ENCODE measurements at regions not wholly inside any gene's neighbourhood (a gene's known extent, or its start where the extent isn't known, plus 50 kb on each side); places are given as distances from the start of the nearest gene placed in this dataset.

DNA sequence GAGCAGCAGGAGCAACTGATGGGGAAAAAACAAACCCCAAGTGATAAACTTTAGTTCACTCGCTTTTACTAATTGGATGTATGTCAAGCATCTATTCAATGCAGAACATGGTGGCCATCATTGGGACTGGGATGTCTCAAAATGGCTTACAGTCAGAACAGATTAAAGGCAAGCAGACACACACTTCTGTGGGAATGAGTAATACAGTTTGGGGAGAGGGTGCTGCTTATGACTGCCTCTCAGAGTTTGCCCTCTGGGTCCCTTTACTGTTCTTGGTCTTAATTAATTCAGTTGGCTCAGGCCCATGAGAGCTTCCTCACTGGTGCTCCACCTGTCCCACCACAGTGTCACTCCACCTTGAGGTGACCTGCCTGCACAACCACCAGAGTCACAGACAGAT, 119.5 kb downstream of the TBX19 start:
- no peaks in the 10 kb centered on the region for H3K79me2 ChIP-seq (ENCODE audit: insufficient read depth, low read length)
- 100% methylated on average over 1 of the region's 1 CpG for WGBS (ENCODE audit: low lambda C conversion rate)
- DNase-seq (ENCODE audit: low spot score) (no peak), FAIRE-seq (no peak), ATAC-seq (no peak)
- no peak overlapping the region for H3K27ac ChIP-seq (ENCODE audit: extremely low read length, insufficient read depth, low read length)
- no peaks in the 10 kb centered on the region for H3K9me3 ChIP-seq (ENCODE audit: low read length)
- POLR2A ChIA-PET, result no interaction called here
- H3K36me3 ChIP-seq (replicated peaks in 1 of 2; ENCODE audit: control insufficient read depth in 1 of 2, insufficient read depth in 2 of 2, low read length in 2 of 2), result peaks cover 6 to 17% of the 10 kb centered on the region in 2 experiments; a peak in 4 of 5 replicates
- H3K9ac ChIP-seq (ENCODE audit: insufficient read depth, low read depth, low read length), result no peak overlapping the region
- 0 out of 2 replicates have a peak, but pooled peaks cover 7% of the 10 kb centered on the region for H4K20me1 ChIP-seq (ENCODE audit: insufficient read depth, low read length)
- BruUV-seq (replicated peaks), result no TSS peak
- in situ Hi-C loops (cut with HindIII; ENCODE audit: extremely low pct_ligation_motif_present, low pct_unique_long_range_greater_than_20kb) (no loop called here), intact Hi-C loops (cut with micrococcal nuclease; ENCODE audit: unreplicated experiment) (no loop called here)
- H3K4me3 ChIP-seq (replicated peaks in 1 of 3; ENCODE audit: insufficient read depth in 1 of 3, low read depth in 2 of 3, low read length in 3 of 3), result no peak overlapping the region
- H2AFZ ChIP-seq (ENCODE audit: low read length), result no peak overlapping the region
- no peak overlapping the region for H3K4me2 ChIP-seq (ENCODE audit: low read depth, low read length)
- CTCF ChIA-PET (ENCODE audit: low intra/inter-chr PET ratio, low total read pairs), result no interaction called here
- peaks cover 15% of the 10 kb centered on the region for H3K4me1 ChIP-seq (ENCODE audit: insufficient read depth, low read length)
- H3K27me3 ChIP-seq (ENCODE audit: control insufficient read depth in 1 of 2, insufficient read depth in 2 of 2, low read length in 2 of 2), result no peaks in the 10 kb centered on the region
- no peak for TF ChIP-seq ZNF780A (CRISPR knock-in tag; IDR thresholded peaks at IDR 0.05)
- TF ChIP-seq HMGA1 (CRISPR knock-in tag; conservative IDR thresholded peaks at IDR 0.05), result no peak
- TF ChIP-seq, protein P1, sequence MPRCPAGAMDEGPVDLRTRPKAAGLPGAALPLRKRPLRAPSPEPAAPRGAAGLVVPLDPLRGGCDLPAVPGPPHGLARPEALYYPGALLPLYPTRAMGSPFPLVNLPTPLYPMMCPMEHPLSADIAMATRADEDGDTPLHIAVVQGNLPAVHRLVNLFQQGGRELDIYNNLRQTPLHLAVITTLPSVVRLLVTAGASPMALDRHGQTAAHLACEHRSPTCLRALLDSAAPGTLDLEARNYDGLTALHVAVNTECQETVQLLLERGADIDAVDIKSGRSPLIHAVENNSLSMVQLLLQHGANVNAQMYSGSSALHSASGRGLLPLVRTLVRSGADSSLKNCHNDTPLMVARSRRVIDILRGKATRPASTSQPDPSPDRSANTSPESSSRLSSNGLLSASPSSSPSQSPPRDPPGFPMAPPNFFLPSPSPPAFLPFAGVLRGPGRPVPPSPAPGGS (CRISPR knock-in tag; IDR thresholded peaks at IDR 0.05), result no peak
- TF ChIP-seq ZNF30 (CRISPR knock-in tag; IDR thresholded peaks at IDR 0.05), result no peak
- TF ChIP-seq CHCHD3 (CRISPR knock-in tag; IDR thresholded peaks at IDR 0.05), result no peak
- TF ChIP-seq, protein P2, sequence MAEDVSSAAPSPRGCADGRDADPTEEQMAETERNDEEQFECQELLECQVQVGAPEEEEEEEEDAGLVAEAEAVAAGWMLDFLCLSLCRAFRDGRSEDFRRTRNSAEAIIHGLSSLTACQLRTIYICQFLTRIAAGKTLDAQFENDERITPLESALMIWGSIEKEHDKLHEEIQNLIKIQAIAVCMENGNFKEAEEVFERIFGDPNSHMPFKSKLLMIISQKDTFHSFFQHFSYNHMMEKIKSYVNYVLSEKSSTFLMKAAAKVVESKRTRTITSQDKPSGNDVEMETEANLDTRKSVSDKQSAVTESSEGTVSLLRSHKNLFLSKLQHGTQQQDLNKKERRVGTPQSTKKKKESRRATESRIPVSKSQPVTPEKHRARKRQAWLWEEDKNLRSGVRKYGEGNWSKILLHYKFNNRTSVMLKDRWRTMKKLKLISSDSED (CRISPR knock-in tag; IDR thresholded peaks at IDR 0.05), result no peak
- TF ChIP-seq, protein P3, sequence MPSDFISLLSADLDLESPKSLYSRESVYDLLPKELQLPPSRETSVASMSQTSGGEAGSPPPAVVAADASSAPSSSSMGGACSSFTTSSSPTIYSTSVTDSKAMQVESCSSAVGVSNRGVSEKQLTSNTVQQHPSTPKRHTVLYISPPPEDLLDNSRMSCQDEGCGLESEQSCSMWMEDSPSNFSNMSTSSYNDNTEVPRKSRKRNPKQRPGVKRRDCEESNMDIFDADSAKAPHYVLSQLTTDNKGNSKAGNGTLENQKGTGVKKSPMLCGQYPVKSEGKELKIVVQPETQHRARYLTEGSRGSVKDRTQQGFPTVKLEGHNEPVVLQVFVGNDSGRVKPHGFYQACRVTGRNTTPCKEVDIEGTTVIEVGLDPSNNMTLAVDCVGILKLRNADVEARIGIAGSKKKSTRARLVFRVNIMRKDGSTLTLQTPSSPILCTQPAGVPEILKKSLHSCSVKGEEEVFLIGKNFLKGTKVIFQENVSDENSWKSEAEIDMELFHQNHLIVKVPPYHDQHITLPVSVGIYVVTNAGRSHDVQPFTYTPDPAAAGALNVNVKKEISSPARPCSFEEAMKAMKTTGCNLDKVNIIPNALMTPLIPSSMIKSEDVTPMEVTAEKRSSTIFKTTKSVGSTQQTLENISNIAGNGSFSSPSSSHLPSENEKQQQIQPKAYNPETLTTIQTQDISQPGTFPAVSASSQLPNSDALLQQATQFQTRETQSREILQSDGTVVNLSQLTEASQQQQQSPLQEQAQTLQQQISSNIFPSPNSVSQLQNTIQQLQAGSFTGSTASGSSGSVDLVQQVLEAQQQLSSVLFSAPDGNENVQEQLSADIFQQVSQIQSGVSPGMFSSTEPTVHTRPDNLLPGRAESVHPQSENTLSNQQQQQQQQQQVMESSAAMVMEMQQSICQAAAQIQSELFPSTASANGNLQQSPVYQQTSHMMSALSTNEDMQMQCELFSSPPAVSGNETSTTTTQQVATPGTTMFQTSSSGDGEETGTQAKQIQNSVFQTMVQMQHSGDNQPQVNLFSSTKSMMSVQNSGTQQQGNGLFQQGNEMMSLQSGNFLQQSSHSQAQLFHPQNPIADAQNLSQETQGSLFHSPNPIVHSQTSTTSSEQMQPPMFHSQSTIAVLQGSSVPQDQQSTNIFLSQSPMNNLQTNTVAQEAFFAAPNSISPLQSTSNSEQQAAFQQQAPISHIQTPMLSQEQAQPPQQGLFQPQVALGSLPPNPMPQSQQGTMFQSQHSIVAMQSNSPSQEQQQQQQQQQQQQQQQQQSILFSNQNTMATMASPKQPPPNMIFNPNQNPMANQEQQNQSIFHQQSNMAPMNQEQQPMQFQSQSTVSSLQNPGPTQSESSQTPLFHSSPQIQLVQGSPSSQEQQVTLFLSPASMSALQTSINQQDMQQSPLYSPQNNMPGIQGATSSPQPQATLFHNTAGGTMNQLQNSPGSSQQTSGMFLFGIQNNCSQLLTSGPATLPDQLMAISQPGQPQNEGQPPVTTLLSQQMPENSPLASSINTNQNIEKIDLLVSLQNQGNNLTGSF (CRISPR knock-in tag; IDR thresholded peaks at IDR 0.05), result no peak
- TF ChIP-seq PCBP1 (IDR thresholded peaks at IDR 0.05; ENCODE audit: borderline replicate concordance, low read depth, low read length), result no peak
- no peak for TF ChIP-seq RBM39 (IDR thresholded peaks at IDR 0.05; ENCODE audit: low read depth, low read length, poor library complexity, severe bottlenecking)
- no peak for TF ChIP-seq NR2C2 (CRISPR knock-in tag; IDR thresholded peaks at IDR 0.05; ENCODE audit: borderline replicate concordance)
